Fibroblast of lung (primary cell): ENCODE measurements at regions not wholly inside any gene's neighbourhood (a gene's known extent, or its start where the extent isn't known, plus 50 kb on each side); places are given as distances from the start of the nearest gene placed in this dataset.

Source experiments
- DNase-seq, 2 donors: peaks; one replicate each; pipeline versions ENCODE4 v3.0.0 to v3.0.0-alpha.2; 2010; ENCODE audit warnings: low read depth in 2 of 2
- H2AFZ ChIP-seq: 2 replicates; pipeline ENCODE4 v1.5.1; 2012; ENCODE audit warnings: low read length, control low read depth, inconsistent platforms
- H3K27ac ChIP-seq: 2 replicates; pipeline ENCODE4 v1.5.1; 2011; ENCODE audit warnings: low read length, control low read depth; ENCODE audit not compliant: insufficient read depth
- H3K27me3 ChIP-seq: 2 replicates; pipeline ENCODE4 v1.5.1; 2011; ENCODE audit warnings: mild to moderate bottlenecking, low read length; ENCODE audit not compliant: control insufficient read depth, insufficient read depth
- H3K36me3 ChIP-seq: 2 replicates; pipeline ENCODE4 v1.5.1; 2011; ENCODE audit warnings: low read length; ENCODE audit not compliant: control insufficient read depth, insufficient read depth
- H3K4me1 ChIP-seq: 2 replicates; pipeline ENCODE4 v1.5.1; 2011; ENCODE audit warnings: low read length; ENCODE audit not compliant: control insufficient read depth, insufficient read depth; ENCODE audit errors: extremely low read depth
- H3K4me2 ChIP-seq: 2 replicates; pipeline ENCODE4 v1.5.1; 2011; ENCODE audit warnings: low read length, control low read depth; ENCODE audit not compliant: insufficient read depth; ENCODE audit errors: extremely low read depth
- H3K4me3 ChIP-seq, 4 experiments: fragments of 200-600 bp in 1 of 4; sonication (generic) in 1 of 4; replicated peaks in 1 of 4; 2 replicates each; pipeline ENCODE4 v1.5.1; 2011 to 2016; ENCODE audit warnings: low read length in 4 of 4, low read depth in 3 of 4, mild to moderate bottlenecking in 3 of 4, control low read depth in 2 of 4, inconsistent platforms in 1 of 4, mixed read lengths in 1 of 4; ENCODE audit not compliant: insufficient read depth in 1 of 4; ENCODE audit errors: control extremely low read depth in 1 of 4
- H3K79me2 ChIP-seq: 2 replicates; pipeline ENCODE4 v1.5.1; 2012; ENCODE audit warnings: mild to moderate bottlenecking, low read length, inconsistent platforms; ENCODE audit not compliant: control insufficient read depth, insufficient read depth
- H3K9ac ChIP-seq: 2 replicates; pipeline ENCODE4 v1.5.1; 2011; ENCODE audit warnings: mild to moderate bottlenecking, low read length, control low read depth; ENCODE audit not compliant: insufficient read depth
- H3K9me3 ChIP-seq: 2 replicates; pipeline ENCODE4 v1.5.1; 2012; ENCODE audit warnings: low read depth, low read length; ENCODE audit not compliant: control insufficient read depth, insufficient read depth
- H4K20me1 ChIP-seq: 2 replicates; pipeline ENCODE4 v1.5.1; 2011; ENCODE audit warnings: low read length; ENCODE audit not compliant: control insufficient read depth, insufficient read depth; ENCODE audit errors: extremely low read depth
- EZH2 ChIP-seq: IDR thresholded peaks from 2 replicates; pipeline ENCODE4 v1.5.1; 2012; ENCODE audit warnings: low read length, control low read depth, mild to moderate bottlenecking; ENCODE audit errors: missing control alignments
- TF ChIP-seq, protein P1 (sequence below), 2 donors: IDR thresholded peaks in 1 of 2; conservative IDR thresholded peaks in 1 of 2; 1 replicate in 1 of 2; 2 replicates in 1 of 2; pipeline ENCODE4 v1.5.1; 2011 to 2012; ENCODE audit warnings: low read length in 2 of 2, control low read depth in 1 of 2, inconsistent platforms in 1 of 2, low read depth in 1 of 2, mild to moderate bottlenecking in 1 of 2

DNA sequence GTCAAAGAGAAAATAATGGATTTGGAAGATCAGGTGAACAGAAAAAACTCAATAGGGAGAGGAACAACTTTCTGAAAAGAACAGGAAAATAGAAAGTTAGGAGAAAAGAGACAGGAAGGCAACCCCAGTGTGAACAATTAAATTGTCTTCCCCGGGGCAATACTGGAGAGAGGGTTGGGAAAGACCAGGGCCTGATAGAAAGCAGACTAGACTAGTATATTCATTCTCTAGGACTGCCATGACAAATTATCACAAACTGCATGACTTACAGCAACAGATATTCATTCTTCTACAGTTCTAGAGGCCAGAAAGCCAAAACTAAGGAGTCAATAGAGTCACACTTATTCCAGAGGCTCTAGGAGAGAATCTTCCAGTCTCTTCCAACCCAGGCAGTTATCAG lies 482.8 kb downstream of the SOX6 start:
- DNase-seq, result no peak
- Histone ChIP-seq H2AFZ (no peak overlapping the region), H3K4me3 (no peak overlapping the region), H3K9ac (no peak overlapping the region), H4K20me1 (no peaks in the 10 kb centered on the region), H3K9me3 (no peaks in the 10 kb centered on the region), H3K36me3 (no peaks in the 10 kb centered on the region), H3K79me2 (no peaks in the 10 kb centered on the region), H3K27me3 (no peaks in the 10 kb centered on the region), H3K27ac (no peak overlapping the region), H3K4me2 (no peak overlapping the region), H3K4me1 (no peaks in the 10 kb centered on the region)
- TF ChIP-seq, protein P1, sequence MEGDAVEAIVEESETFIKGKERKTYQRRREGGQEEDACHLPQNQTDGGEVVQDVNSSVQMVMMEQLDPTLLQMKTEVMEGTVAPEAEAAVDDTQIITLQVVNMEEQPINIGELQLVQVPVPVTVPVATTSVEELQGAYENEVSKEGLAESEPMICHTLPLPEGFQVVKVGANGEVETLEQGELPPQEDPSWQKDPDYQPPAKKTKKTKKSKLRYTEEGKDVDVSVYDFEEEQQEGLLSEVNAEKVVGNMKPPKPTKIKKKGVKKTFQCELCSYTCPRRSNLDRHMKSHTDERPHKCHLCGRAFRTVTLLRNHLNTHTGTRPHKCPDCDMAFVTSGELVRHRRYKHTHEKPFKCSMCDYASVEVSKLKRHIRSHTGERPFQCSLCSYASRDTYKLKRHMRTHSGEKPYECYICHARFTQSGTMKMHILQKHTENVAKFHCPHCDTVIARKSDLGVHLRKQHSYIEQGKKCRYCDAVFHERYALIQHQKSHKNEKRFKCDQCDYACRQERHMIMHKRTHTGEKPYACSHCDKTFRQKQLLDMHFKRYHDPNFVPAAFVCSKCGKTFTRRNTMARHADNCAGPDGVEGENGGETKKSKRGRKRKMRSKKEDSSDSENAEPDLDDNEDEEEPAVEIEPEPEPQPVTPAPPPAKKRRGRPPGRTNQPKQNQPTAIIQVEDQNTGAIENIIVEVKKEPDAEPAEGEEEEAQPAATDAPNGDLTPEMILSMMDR (conservative IDR thresholded peaks at IDR 0.05 in 1 of 2, IDR thresholded peaks at IDR 0.05 in 1 of 2; ENCODE audit: low read depth in 1 of 2, low read length in 2 of 2), result no peak
- TF ChIP-seq EZH2, result no peak

- no peak overlapping the region for H3K9ac ChIP-seq
- no peaks in the 10 kb centered on the region for H4K20me1 ChIP-seq
- H3K9me3 ChIP-seq, result no peaks in the 10 kb centered on the region
- no peak overlapping the region for H3K27ac ChIP-seq
- no peak overlapping the region for H3K4me2 ChIP-seq
- no peak overlapping the region for H3K4me3 ChIP-seq
- DNase-seq, result no peak
- H3K36me3 ChIP-seq, result no peaks in the 10 kb centered on the region
- H3K4me1 ChIP-seq, result no peaks in the 10 kb centered on the region
- H3K27me3 ChIP-seq, result no peaks in the 10 kb centered on the region
- TF ChIP-seq, protein P1 (conservative IDR thresholded peaks at IDR 0.05 in 1 of 2, IDR thresholded peaks at IDR 0.05 in 1 of 2; ENCODE audit: low read depth in 1 of 2, low read length in 2 of 2), result no peak
- TF ChIP-seq EZH2, result no peak
- H3K79me2 ChIP-seq, result no peaks in the 10 kb centered on the region
- no peak overlapping the region for H2AFZ ChIP-seq
Measured at GRCh38 chr11:15874704-15875103, 481.6 kb downstream of the SOX6 start.

DNA sequence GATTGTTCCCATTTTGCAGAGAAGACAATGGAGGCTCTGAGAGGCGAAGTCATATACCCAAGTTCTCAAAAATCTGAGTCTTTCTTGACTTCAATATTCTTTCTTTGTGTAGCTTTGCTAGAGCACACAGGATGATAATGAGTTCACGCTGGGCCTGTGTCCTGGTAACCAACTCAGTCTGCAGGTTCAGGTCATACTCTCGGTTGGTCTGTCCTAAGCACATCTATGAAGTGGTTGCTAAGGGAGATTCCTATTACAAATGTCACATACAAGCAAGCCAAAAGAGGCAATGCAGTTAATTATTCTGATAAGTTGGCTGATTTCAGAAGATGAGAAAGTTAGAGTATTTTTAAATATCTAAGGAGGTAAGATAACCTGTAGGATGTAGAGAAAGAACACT lies 481.0 kb downstream of the SOX6 start:
- H3K4me3 ChIP-seq, result no peak overlapping the region
- no peak for DNase-seq
- H3K79me2 ChIP-seq, result no peaks in the 10 kb centered on the region
- H2AFZ ChIP-seq, result no peak overlapping the region
- TF ChIP-seq, protein P1 (conservative IDR thresholded peaks at IDR 0.05 in 1 of 2, IDR thresholded peaks at IDR 0.05 in 1 of 2; ENCODE audit: low read depth in 1 of 2, low read length in 2 of 2), result no peak
- TF ChIP-seq EZH2, result no peak
- H4K20me1 ChIP-seq, result no peaks in the 10 kb centered on the region
- H3K9me3 ChIP-seq, result no peaks in the 10 kb centered on the region
- H3K27me3 ChIP-seq, result no peaks in the 10 kb centered on the region
- no peaks in the 10 kb centered on the region for H3K4me1 ChIP-seq
- no peaks in the 10 kb centered on the region for H3K36me3 ChIP-seq
- no peak overlapping the region for H3K4me2 ChIP-seq
- H3K9ac ChIP-seq, result no peak overlapping the region
- no peak overlapping the region for H3K27ac ChIP-seq
